IPS-18a (cell line): ENCODE measurements at regions not wholly inside any gene's neighbourhood (a gene's known extent, or its start where the extent isn't known, plus 50 kb on each side); places are given as distances from the start of the nearest gene placed in this dataset.

Experiments used
- H3K27ac ChIP-seq: one replicate; pipeline ENCODE4 v1.5.1; 2013; ENCODE audit warnings: low read length
- H3K27me3 ChIP-seq: one replicate; pipeline ENCODE4 v1.6.1; 2013; ENCODE audit warnings: mild to moderate bottlenecking, low read length; ENCODE audit not compliant: control insufficient read depth, insufficient read depth
- H3K36me3 ChIP-seq: one replicate; pipeline ENCODE4 v1.6.1; 2013; ENCODE audit warnings: low read depth, low read length; ENCODE audit not compliant: control insufficient read depth
- H3K4me1 ChIP-seq: one replicate; pipeline ENCODE4 v1.6.1; 2013; ENCODE audit warnings: low read depth, low read length; ENCODE audit not compliant: control insufficient read depth
- H3K4me3 ChIP-seq: one replicate; pipeline ENCODE4 v1.5.1; 2013; ENCODE audit warnings: low read length
- H3K9ac ChIP-seq: one replicate; pipeline ENCODE4 v1.6.1; 2013; ENCODE audit warnings: mild to moderate bottlenecking, low read length, moderate library complexity
- H3K9me3 ChIP-seq: one replicate; pipeline ENCODE4 v1.6.1; 2013; ENCODE audit warnings: low read depth, low read length; ENCODE audit not compliant: control insufficient read depth

GRCh38 chr1:232140419-232141166 lies 489.3 kb downstream of the SIPA1L2 start:
- Histone ChIP-seq H3K27ac (no peak overlapping the region), H3K9me3 (no peaks in the 10 kb centered on the region), H3K9ac (no peak overlapping the region), H3K4me1 (peaks cover 17% of the 10 kb centered on the region), H3K27me3 (no peaks in the 10 kb centered on the region), H3K4me3 (no peak overlapping the region), H3K36me3 (peaks cover 36% of the 10 kb centered on the region)

DNA sequence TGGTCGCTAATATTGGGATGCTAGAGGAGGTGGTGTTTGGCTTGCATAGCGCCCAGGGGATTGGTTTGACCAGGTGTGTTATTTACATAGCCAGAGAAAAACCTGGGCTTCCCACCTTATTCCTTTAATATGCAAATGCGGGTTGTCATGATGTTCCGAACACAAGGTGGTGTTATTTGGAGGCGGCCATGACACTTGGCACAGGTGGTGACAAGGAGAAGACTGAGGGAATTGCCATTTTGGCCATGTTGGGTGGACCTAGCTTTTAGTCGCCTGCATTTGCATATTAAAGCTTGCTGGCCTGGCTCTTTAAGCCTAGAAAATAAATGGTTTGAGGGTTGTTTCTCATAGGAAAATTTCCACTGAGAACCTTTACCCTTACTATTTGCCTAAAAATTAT lies 490.5 kb downstream of the SIPA1L2 start:
- H3K9ac ChIP-seq = no peak overlapping the region
- peaks cover 39% of the 10 kb centered on the region for H3K36me3 ChIP-seq
- H3K27me3 ChIP-seq = no peaks in the 10 kb centered on the region
- H3K4me3 ChIP-seq = no peak overlapping the region
- H3K4me1 ChIP-seq = peaks cover 19% of the 10 kb centered on the region
- no peaks in the 10 kb centered on the region for H3K9me3 ChIP-seq
- H3K27ac ChIP-seq = no peak overlapping the region

DNA sequence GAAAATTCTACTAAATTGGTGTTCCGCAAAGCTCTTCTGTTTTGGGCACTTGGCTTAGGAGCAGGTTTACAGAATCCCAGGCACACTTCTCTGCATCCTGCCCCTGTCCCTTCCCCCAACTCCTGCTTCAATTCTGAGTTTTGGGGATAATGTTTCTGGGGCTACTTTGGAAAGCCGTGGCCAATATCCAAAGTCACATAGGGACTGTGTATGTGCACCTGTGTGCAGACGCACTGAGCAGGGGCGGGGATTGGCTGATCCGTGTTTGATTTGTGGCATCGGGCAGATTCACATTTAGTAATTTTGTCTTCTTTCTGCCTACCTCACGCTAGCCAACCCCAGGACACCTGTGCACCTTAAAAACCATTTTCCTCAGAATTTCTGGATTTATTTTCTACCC lies 491.9 kb downstream of the SIPA1L2 start:
- peaks cover 23% of the 10 kb centered on the region for H3K4me1 ChIP-seq
- peaks cover 44% of the 10 kb centered on the region for H3K36me3 ChIP-seq
- H3K27me3 ChIP-seq = no peaks in the 10 kb centered on the region
- no peak overlapping the region for H3K9ac ChIP-seq
- peak overlapping the region; percentile 19 for H3K27ac ChIP-seq
- H3K9me3 ChIP-seq = no peaks in the 10 kb centered on the region
- no peak overlapping the region for H3K4me3 ChIP-seq

DNA sequence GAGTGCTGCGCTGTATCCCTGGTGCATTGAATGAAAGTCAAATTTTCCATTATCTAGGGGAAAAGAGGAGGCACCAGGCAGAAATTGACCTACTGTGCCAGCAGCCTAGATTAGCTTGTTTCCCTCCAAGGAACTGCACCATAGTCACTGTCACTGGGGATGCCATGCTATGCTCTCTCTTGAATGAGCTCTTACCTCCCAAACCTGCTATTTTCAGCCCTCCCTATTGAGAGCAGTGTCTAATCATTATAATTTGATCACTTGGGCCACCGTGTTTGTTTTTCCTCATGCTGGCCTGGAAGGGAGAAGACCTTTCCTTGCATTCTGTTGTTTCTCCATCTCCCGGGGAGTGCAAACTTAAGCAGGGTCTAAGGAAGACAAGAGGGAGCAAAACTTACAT lies 492.9 kb downstream of the SIPA1L2 start:
- Histone ChIP-seq H3K4me3 (no peak overlapping the region), H3K9ac (no peak overlapping the region), H3K27ac (no peak overlapping the region), H3K4me1 (peaks cover 22% of the 10 kb centered on the region), H3K36me3 (peaks cover 44% of the 10 kb centered on the region), H3K27me3 (no peaks in the 10 kb centered on the region), H3K9me3 (no peaks in the 10 kb centered on the region)

DNA sequence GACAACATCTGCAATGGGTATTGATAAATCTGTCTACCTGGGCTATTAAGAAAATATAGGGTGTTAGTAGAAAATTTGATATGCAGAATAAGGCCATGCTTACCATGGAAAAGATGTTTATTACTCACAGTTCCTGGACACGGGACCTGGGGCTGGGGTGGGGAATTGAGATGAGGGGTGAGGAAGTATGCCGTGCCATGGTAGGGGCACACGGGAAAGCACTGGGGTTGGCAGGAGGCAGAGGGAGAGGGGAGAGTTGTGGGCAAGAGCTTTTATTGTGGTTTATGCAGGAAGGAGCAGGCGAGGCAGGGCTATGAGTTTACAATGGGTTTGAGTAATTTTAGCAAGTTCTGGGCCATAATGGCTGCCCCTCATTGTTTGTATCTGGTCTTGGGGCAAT lies 493.8 kb downstream of the SIPA1L2 start:
- H3K4me3 ChIP-seq = no peak overlapping the region
- H3K36me3 ChIP-seq = peaks cover 50% of the 10 kb centered on the region
- no peak overlapping the region for H3K9ac ChIP-seq
- H3K9me3 ChIP-seq = no peaks in the 10 kb centered on the region
- H3K27me3 ChIP-seq = no peaks in the 10 kb centered on the region
- H3K27ac ChIP-seq = no peak overlapping the region
- H3K4me1 ChIP-seq = peaks cover 31% of the 10 kb centered on the region

DNA sequence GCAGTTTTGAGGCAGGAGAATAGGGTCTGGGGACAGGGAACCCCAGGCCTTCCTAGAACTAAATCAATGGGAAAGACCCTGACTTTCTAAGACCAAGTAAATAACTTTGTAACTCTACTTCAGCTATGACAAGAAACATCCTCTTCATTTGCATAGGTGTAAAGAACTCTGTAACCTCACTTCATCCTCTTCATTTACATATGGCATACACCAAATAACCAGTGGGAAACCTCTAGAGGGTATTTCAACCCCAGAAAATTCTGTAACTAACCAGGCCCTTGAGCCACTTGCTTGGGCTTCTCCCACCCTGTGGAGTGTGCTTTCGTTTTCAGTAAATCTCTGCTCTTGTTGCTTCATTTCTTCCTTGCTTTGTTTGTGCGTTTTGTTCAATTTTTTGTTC lies 495.6 kb downstream of the SIPA1L2 start:
- Histone ChIP-seq H3K27me3 (no peaks in the 10 kb centered on the region), H3K27ac (no peak overlapping the region), H3K9ac (no peak overlapping the region), H3K36me3 (peaks cover 61% of the 10 kb centered on the region), H3K4me1 (peaks cover 39% of the 10 kb centered on the region), H3K4me3 (no peak overlapping the region), H3K9me3 (peaks cover 4% of the 10 kb centered on the region)

GRCh38 chr1:232132572-232132971 lies 497.4 kb downstream of the SIPA1L2 start:
- H3K36me3 ChIP-seq = peaks cover 63% of the 10 kb centered on the region
- peak overlapping the region; percentile 35 for H3K4me3 ChIP-seq
- no peak overlapping the region for H3K27ac ChIP-seq

GRCh38 chr1:232131715-232132391 lies 498.1 kb downstream of the SIPA1L2 start:
- Histone ChIP-seq H3K36me3 (peaks cover 63% of the 10 kb centered on the region), H3K9ac (peak overlapping the region; percentile 48), H3K27me3 (no peaks in the 10 kb centered on the region), H3K27ac (no peak overlapping the region), H3K4me3 (peak overlapping the region; percentile 35), H3K9me3 (peaks cover 4% of the 10 kb centered on the region), H3K4me1 (peaks cover 57% of the 10 kb centered on the region)

More at GRCh38 chr1:232132572-232132971, 497.4 kb downstream of the SIPA1L2 start:
- peaks cover 54% of the 10 kb centered on the region for H3K4me1 ChIP-seq
- H3K9me3 ChIP-seq = peaks cover 4% of the 10 kb centered on the region
- peak overlapping the region; percentile 48 for H3K9ac ChIP-seq
- no peaks in the 10 kb centered on the region for H3K27me3 ChIP-seq

DNA sequence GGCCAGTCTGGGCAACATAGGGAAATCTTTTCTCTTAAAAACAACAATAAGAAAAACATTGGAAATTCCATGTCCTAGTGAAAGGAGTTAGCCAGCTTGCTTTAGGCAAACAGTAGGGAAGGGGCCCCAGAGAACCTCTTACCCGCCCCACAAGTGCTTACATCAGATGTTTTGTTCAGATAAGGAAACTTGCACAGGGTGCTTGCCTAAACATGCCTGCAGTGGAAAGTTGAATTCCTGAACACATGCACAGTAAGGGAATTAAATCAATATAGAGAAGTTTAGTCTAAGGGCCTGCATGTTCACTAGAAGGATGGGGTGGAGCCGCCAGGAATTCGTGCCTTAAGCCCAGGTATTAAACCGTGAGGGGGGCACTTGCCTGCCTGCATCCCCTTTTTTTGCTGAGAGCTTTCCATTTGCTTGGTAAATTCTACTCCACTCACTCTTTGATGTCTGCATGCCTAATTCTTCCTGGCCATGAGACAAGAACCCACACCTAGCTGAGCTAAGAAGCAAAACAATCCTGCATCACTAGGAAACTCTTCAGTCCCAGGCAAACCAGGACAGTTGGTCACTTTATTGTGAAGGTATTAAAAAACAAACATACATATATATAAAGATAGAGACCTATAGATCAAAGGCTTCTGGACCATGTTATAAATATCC lies 499.0 kb downstream of the SIPA1L2 start:
- Histone ChIP-seq H3K27me3 (no peaks in the 10 kb centered on the region), H3K4me1 (peaks cover 65% of the 10 kb centered on the region), H3K9me3 (peaks cover 4% of the 10 kb centered on the region), H3K4me3 (no peak overlapping the region), H3K9ac (no peak overlapping the region), H3K27ac (no peak overlapping the region), H3K36me3 (peaks cover 56% of the 10 kb centered on the region)

GRCh38 chr1:232127190-232127589 lies 500.6 kb downstream of the DISC1 start:
- Histone ChIP-seq H3K27ac (no peak overlapping the region), H3K9me3 (peaks cover 4% of the 10 kb centered on the region), H3K4me3 (peak overlapping the region; percentile 68), H3K36me3 (peaks cover 48% of the 10 kb centered on the region), H3K9ac (no peak overlapping the region), H3K4me1 (peaks cover 47% of the 10 kb centered on the region), H3K27me3 (no peaks in the 10 kb centered on the region)

GRCh38 chr1:232123775-232124659 lies 497.4 kb downstream of the DISC1 start:
- Histone ChIP-seq H3K36me3 (peaks cover 22% of the 10 kb centered on the region), H3K9ac (peak overlapping the region; percentile 70), H3K4me1 (peaks cover 29% of the 10 kb centered on the region), H3K27me3 (no peaks in the 10 kb centered on the region), H3K9me3 (no peaks in the 10 kb centered on the region), H3K4me3 (peak overlapping the region; percentile 68), H3K27ac (peak overlapping the region; percentile 3)
